SJCRH30 (cell line): ENCODE measurements at regions not wholly inside any gene's neighbourhood (a gene's known extent, or its start where the extent isn't known, plus 50 kb on each side); places are given as distances from the start of the nearest gene placed in this dataset.

Experiments used
- DNase-seq, 2 experiments: peaks; one replicate each; pipeline ENCODE4 v3.0.0-alpha.2; 2015 to 2020
- H3K27ac ChIP-seq: fragments of 250-450 bp; sonication (Bioruptor Pico); 2 replicates; pipeline ENCODE4 v1.5.1; 2020; ENCODE audit warnings: mild to moderate bottlenecking, moderate library complexity
- H3K27me3 ChIP-seq: fragments of 250-450 bp; sonication (Bioruptor Pico); 2 replicates; pipeline ENCODE4 v1.5.1; 2020; ENCODE audit warnings: mild to moderate bottlenecking, moderate library complexity
- H3K36me3 ChIP-seq: fragments of 250-450 bp; sonication (Bioruptor Pico); 2 replicates; pipeline ENCODE4 v1.5.1; 2020; ENCODE audit warnings: mild to moderate bottlenecking, moderate library complexity
- H3K4me1 ChIP-seq: fragments of 250-450 bp; sonication (Bioruptor Pico); 2 replicates; pipeline ENCODE4 v1.5.1; 2020; ENCODE audit warnings: mild to moderate bottlenecking, moderate library complexity
- H3K4me3 ChIP-seq: fragments of 250-450 bp; sonication (Bioruptor Pico); 2 replicates; pipeline ENCODE4 v1.5.1; 2020; ENCODE audit warnings: mild to moderate bottlenecking, moderate library complexity
- H3K9me3 ChIP-seq: fragments of 250-450 bp; sonication (Bioruptor Pico); replicated peaks from 2 replicates; pipeline ENCODE4 v1.5.1; 2020; ENCODE audit warnings: mild to moderate bottlenecking, moderate library complexity

DNA sequence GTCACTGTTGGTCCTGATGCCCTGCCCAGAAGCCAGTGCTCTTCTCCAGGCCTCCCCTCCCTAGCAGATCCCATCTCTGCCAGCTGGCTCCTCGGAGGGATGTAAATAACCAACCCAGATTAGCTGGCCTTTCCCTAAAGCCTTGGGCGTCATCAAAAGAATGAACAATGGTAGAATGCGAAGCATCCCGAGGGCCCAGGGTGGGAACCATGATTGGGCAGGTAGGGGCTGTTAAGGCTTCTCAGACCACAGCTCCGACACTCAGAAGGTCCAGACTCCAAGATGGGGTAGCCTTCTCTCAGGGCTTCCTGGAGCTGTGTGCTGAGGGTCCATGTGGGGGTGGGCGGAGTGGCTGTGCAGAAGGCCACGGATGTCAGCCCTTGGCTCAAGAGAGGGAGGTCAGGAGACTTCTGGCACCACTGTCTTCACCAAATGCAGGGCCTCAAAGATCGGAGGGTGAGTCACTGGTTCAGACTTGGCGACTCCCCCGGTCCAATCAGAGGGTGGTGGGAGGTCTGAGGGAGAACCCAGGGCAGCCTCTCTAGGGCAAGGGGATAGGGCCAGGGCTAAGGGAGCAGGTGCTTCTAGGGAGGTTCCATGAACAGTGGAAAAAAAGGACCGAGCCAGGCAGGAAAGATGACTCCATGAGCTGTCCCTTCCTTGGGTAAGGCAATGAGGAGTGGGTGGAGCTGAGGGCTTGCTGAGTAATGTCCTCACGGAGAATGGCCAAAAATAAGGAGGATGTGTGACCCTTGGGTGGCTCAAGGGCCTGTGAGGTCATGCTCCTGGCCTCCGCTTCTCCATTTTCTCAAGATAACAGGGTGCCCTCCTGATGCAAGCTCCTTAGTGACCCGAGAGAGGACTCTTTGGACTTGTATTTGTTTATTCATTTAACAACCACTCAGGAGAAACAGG is 58.4 kb upstream of the EPS8L3 start:
- Histone ChIP-seq H3K4me3 (no peak overlapping the region), H3K27me3 (no peaks in the 10 kb centered on the region; the same call in 1 of the 2 replicates), H3K36me3 (no peaks in the 10 kb centered on the region), H3K27ac (no peak overlapping the region), H3K4me1 (peaks cover 16% of the 10 kb centered on the region), H3K9me3 (no peaks in the 10 kb centered on the region)
- peak in 1 of 2 experiments; percentile 26 for DNase-seq

GRCh38 chr1:109821221-109821669 is 57.5 kb upstream of the EPS8L3 start:
- Histone ChIP-seq H3K27ac (no peak overlapping the region), H3K36me3 (no peaks in the 10 kb centered on the region), H3K4me1 (peaks cover 16% of the 10 kb centered on the region), H3K27me3 (no peaks in the 10 kb centered on the region; the same call in 1 of the 2 replicates), H3K4me3 (no peak overlapping the region), H3K9me3 (no peaks in the 10 kb centered on the region)
- DNase-seq = peak; percentile 56 to 60

GRCh38 chr1:109819906-109820305 is 56.2 kb upstream of the EPS8L3 start:
- no peaks in the 10 kb centered on the region for H3K36me3 ChIP-seq
- no peak for DNase-seq
- H3K4me1 ChIP-seq = peaks cover 16% of the 10 kb centered on the region
- H3K4me3 ChIP-seq = no peak overlapping the region
- no peak overlapping the region for H3K27ac ChIP-seq
- no peaks in the 10 kb centered on the region for H3K9me3 ChIP-seq
- H3K27me3 ChIP-seq = no peaks in the 10 kb centered on the region; the same call in 1 of the 2 replicates

DNA sequence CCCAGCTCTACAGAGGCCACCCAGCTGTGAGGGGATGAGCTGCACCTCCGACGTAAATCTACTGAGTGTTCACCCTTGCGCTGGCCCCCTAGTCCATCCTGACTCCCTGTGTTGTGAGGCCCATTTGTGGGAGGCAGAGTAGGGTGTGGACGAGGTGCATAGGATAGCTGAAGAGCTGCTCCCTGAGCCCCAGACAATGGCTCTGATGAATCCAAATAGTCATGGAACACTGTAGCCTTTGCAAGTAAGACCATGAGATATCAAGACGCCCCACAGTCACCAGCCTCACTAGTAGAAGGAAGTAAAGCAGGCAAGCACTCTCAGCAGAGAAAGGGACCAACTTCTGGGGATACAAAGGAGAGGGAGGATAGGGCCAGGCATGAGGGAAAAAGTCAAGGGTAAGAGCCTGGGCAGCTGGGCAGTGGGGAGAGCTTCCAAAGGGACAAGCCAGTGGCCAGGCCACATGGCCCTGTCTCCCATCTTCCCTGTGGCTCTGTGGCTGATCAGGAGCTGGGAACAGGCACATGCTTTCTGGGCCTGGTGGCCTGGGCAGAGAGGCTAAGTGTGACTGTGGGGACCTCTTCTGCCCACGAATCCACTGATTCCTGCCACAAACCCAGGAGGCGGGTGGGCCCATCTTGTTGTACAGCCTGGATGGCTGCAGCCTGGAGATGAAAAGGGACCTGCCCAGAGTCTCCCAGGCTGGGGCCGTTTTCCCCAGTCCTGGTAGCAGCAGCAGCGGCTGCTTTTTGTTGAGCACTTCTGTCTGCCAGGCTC is 55.5 kb upstream of the EPS8L3 start:
- H3K36me3 ChIP-seq = no peaks in the 10 kb centered on the region
- no peaks in the 10 kb centered on the region for H3K27me3 ChIP-seq
- no peak overlapping the region for H3K27ac ChIP-seq
- peaks cover 16% of the 10 kb centered on the region for H3K4me1 ChIP-seq
- no peak for DNase-seq
- no peaks in the 10 kb centered on the region for H3K9me3 ChIP-seq
- H3K4me3 ChIP-seq = no peak overlapping the region

DNA sequence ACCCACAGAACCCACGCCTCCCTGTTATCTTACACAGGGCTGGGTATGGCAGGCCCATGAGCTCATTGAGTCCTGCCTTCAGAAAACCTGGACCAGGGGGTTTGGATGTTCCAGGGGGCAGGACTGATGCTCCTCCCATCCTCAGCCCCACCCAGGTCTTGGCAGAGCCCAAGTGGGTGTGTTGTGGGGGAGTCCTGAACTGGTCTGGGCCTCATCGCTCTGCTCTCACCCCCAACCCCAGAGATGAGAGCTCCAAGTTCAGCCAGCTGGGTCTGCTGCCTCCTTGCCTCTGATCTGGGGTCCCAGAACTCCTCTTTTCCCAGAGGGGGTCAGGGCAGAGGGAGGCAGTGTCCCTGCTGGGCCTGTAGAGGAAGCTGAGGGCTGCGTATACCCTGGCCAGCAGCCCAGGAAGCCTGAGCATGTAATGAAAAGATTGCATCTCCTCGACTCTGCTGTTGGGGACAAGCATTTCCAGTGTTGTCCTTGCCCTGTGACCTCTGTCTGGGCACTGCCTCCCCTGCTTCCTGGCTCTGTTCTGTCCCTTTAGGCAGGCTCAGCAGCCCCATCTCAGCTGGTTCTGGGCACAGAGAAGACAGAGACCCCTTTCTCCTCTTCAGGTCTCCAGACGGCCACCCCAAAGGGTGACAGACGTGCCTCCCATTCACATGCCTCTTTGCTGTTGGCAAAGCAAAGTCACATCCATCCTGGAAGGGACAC is 54.7 kb upstream of the EPS8L3 start:
- Histone ChIP-seq H3K27me3 (no peaks in the 10 kb centered on the region), H3K36me3 (no peaks in the 10 kb centered on the region), H3K4me1 (peaks cover 13% of the 10 kb centered on the region), H3K27ac (no peak overlapping the region), H3K4me3 (no peak overlapping the region), H3K9me3 (no peaks in the 10 kb centered on the region)
- DNase-seq = no peak

DNA sequence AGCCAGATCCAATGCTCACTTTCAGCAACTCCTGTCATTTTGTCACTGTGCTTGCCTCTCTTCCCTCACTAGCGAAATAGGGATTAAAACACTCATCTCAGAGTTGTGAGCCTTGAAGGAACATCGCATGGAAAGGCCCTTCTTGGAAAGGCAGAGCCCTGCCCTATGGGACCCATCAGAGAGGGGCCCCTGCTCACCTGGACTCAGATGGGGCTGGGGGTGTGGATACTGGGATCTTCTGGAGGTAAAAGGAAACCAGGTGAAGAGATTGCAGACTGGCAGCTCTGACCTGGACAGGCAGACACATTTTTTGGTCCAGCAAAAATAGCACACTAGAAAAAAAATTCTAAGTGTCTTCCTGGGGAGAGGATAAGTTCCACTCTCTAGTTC is 54.2 kb upstream of the EPS8L3 start:
- H3K4me3 ChIP-seq = no peak overlapping the region
- no peak overlapping the region for H3K27ac ChIP-seq
- H3K36me3 ChIP-seq = no peaks in the 10 kb centered on the region
- H3K9me3 ChIP-seq = no peaks in the 10 kb centered on the region
- no peaks in the 10 kb centered on the region for H3K27me3 ChIP-seq
- no peak for DNase-seq
- peaks cover 8% of the 10 kb centered on the region for H3K4me1 ChIP-seq

- Histone ChIP-seq H3K36me3 (no peaks in the 10 kb centered on the region), H3K27me3 (no peaks in the 10 kb centered on the region), H3K4me3 (no peak overlapping the region), H3K27ac (no peak overlapping the region), H3K4me1 (peaks cover 7% of the 10 kb centered on the region), H3K9me3 (no peaks in the 10 kb centered on the region)
- no peak for DNase-seq
Measured at GRCh38 chr1:109816975-109817535, 53.3 kb upstream of the EPS8L3 start.

- H3K4me3 ChIP-seq = no peak overlapping the region
- H3K27me3 ChIP-seq = no peaks in the 10 kb centered on the region
- H3K36me3 ChIP-seq = no peaks in the 10 kb centered on the region
- H3K9me3 ChIP-seq = no peaks in the 10 kb centered on the region
- no peak overlapping the region for H3K27ac ChIP-seq
- H3K4me1 ChIP-seq = no peaks in the 10 kb centered on the region
- no peak for DNase-seq
Measured at GRCh38 chr1:109816175-109816811, 52.6 kb upstream of the EPS8L3 start.

DNA sequence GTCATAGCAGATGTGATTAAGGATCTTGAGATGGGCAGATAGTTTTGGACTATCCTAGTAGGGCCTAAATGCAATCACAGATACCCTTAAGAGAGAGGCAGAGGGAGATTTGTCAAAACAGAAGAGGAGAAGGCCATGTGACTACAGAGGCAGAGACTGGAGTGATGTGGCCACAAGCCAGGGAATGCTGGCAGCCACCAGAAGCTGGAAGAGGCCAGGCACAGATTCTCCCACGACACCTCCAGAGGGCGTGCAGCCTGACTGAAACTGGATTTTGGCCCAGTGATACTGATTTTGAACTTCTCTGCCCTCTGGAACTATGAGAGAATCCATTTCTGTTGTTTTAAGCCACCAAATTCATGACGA is 52.1 kb upstream of the EPS8L3 start:
- Histone ChIP-seq H3K27me3 (no peaks in the 10 kb centered on the region), H3K4me1 (no peaks in the 10 kb centered on the region), H3K4me3 (no peak overlapping the region), H3K9me3 (no peaks in the 10 kb centered on the region; the same call in 1 of the 2 replicates), H3K36me3 (no peaks in the 10 kb centered on the region), H3K27ac (no peak overlapping the region)
- DNase-seq = no peak

GRCh38 chr1:109814993-109815786 is 51.5 kb upstream of the EPS8L3 start:
- Histone ChIP-seq H3K4me3 (no peak overlapping the region), H3K36me3 (no peaks in the 10 kb centered on the region), H3K27me3 (no peaks in the 10 kb centered on the region), H3K27ac (no peak overlapping the region), H3K4me1 (no peaks in the 10 kb centered on the region), H3K9me3 (no peaks in the 10 kb centered on the region; the same call in 1 of the 2 replicates)
- no peak for DNase-seq

- H3K27me3 ChIP-seq = no peaks in the 10 kb centered on the region
- H3K4me1 ChIP-seq = no peaks in the 10 kb centered on the region
- no peak overlapping the region for H3K4me3 ChIP-seq
- H3K9me3 ChIP-seq = no peaks in the 10 kb centered on the region; the same call in 1 of the 2 replicates
- DNase-seq = no peak
- no peak overlapping the region for H3K27ac ChIP-seq
- no peaks in the 10 kb centered on the region for H3K36me3 ChIP-seq
Measured at GRCh38 chr1:109814223-109814622, 50.5 kb upstream of the EPS8L3 start.
